ENCODE measurements at regions not wholly inside any gene's neighbourhood (a gene's known extent, or its start where the extent isn't known, plus 50 kb on each side); places are given as distances from the start of the nearest gene placed in this dataset.

GRCh38 chr1:30511106-30511505 lies 212.3 kb downstream of the MATN1 start:
- no peaks in the 10 kb centered on the region for H3K4me1 ChIP-seq (ENCODE audit: insufficient read depth, low read length, poor library complexity, severe bottlenecking)
- no peak overlapping the region for H3K9ac ChIP-seq (ENCODE audit: low read depth, low read length, poor library complexity, severe bottlenecking)
- H3K4me3 ChIP-seq (ENCODE audit: low read length, poor library complexity, severe bottlenecking), result no peak overlapping the region
- no peak overlapping the region for H3K4me2 ChIP-seq (ENCODE audit: low read depth, low read length, poor library complexity, severe bottlenecking)
- H3K79me2 ChIP-seq (ENCODE audit: insufficient read depth, low read length), result no peaks in the 10 kb centered on the region
- no peaks in the 10 kb centered on the region for H3K9me2 ChIP-seq (replicated peaks; ENCODE audit: low read depth, low read length)
- H3F3A ChIP-seq (ENCODE audit: low read depth), result no peaks in the 10 kb centered on the region
- no peaks in the 10 kb centered on the region for H3K36me3 ChIP-seq (ENCODE audit: insufficient read depth, low read length)
- H4K20me1 ChIP-seq (ENCODE audit: insufficient read depth, low read length, poor library complexity, severe bottlenecking), result no peaks in the 10 kb centered on the region
- TF ChIP-seq EZH2phosphoT487 (IDR thresholded peaks at IDR 0.05; ENCODE audit: borderline replicate concordance) (no peak), CTCF (conservative IDR thresholded peaks at IDR 0.05; ENCODE audit: low read length) (no peak)
- H3K27me3 ChIP-seq (ENCODE audit: insufficient read depth, low read length, poor library complexity, severe bottlenecking), result no peaks in the 10 kb centered on the region
- no peaks in the 10 kb centered on the region for H3K9me3 ChIP-seq (ENCODE audit: insufficient read depth, low read depth, low read length)
- no peak overlapping the region for H2AFZ ChIP-seq (ENCODE audit: low read length)

GRCh38 chr1:30509670-30510069 lies 213.7 kb downstream of the MATN1 start:
- Histone ChIP-seq H3K36me3 (ENCODE audit: insufficient read depth, low read length) (no peaks in the 10 kb centered on the region), H4K20me1 (ENCODE audit: insufficient read depth, low read length, poor library complexity, severe bottlenecking) (no peaks in the 10 kb centered on the region), H3K79me2 (ENCODE audit: insufficient read depth, low read length) (no peaks in the 10 kb centered on the region), H3F3A (ENCODE audit: low read depth) (no peaks in the 10 kb centered on the region), H3K9me3 (ENCODE audit: insufficient read depth, low read depth, low read length) (no peaks in the 10 kb centered on the region), H3K4me1 (ENCODE audit: insufficient read depth, low read length, poor library complexity, severe bottlenecking) (no peaks in the 10 kb centered on the region), H3K9ac (ENCODE audit: low read depth, low read length, poor library complexity, severe bottlenecking) (no peak overlapping the region), H3K4me2 (ENCODE audit: low read depth, low read length, poor library complexity, severe bottlenecking) (no peak overlapping the region), H2AFZ (ENCODE audit: low read length) (no peak overlapping the region), H3K27me3 (ENCODE audit: insufficient read depth, low read length, poor library complexity, severe bottlenecking) (no peaks in the 10 kb centered on the region), H3K9me2 (replicated peaks; ENCODE audit: low read depth, low read length) (no peaks in the 10 kb centered on the region), H3K4me3 (ENCODE audit: low read length, poor library complexity, severe bottlenecking) (no peak overlapping the region)
- TF ChIP-seq CTCF (conservative IDR thresholded peaks at IDR 0.05; ENCODE audit: low read length) (no peak), EZH2phosphoT487 (IDR thresholded peaks at IDR 0.05; ENCODE audit: borderline replicate concordance) (no peak)

GRCh38 chr1:30508611-30509010 lies 214.8 kb downstream of the MATN1 start:
- Histone ChIP-seq H3K9me3 (ENCODE audit: insufficient read depth, low read depth, low read length) (no peaks in the 10 kb centered on the region), H2AFZ (ENCODE audit: low read length) (no peak overlapping the region), H3K9me2 (replicated peaks; ENCODE audit: low read depth, low read length) (no peaks in the 10 kb centered on the region), H3K27me3 (ENCODE audit: insufficient read depth, low read length, poor library complexity, severe bottlenecking) (no peaks in the 10 kb centered on the region), H3K4me2 (ENCODE audit: low read depth, low read length, poor library complexity, severe bottlenecking) (no peak overlapping the region), H3F3A (ENCODE audit: low read depth) (no peaks in the 10 kb centered on the region), H3K4me3 (ENCODE audit: low read length, poor library complexity, severe bottlenecking) (no peak overlapping the region), H3K9ac (ENCODE audit: low read depth, low read length, poor library complexity, severe bottlenecking) (no peak overlapping the region), H3K79me2 (ENCODE audit: insufficient read depth, low read length) (no peaks in the 10 kb centered on the region), H3K4me1 (ENCODE audit: insufficient read depth, low read length, poor library complexity, severe bottlenecking) (no peaks in the 10 kb centered on the region), H3K36me3 (ENCODE audit: insufficient read depth, low read length) (no peaks in the 10 kb centered on the region), H4K20me1 (ENCODE audit: insufficient read depth, low read length, poor library complexity, severe bottlenecking) (no peaks in the 10 kb centered on the region)
- TF ChIP-seq EZH2phosphoT487 (IDR thresholded peaks at IDR 0.05; ENCODE audit: borderline replicate concordance) (no peak), CTCF (conservative IDR thresholded peaks at IDR 0.05; ENCODE audit: low read length) (no peak)
